ENCODE measurements at regions not wholly inside any gene's neighbourhood (a gene's known extent, or its start where the extent isn't known, plus 50 kb on each side); places are given as distances from the start of the nearest gene placed in this dataset.

DNA sequence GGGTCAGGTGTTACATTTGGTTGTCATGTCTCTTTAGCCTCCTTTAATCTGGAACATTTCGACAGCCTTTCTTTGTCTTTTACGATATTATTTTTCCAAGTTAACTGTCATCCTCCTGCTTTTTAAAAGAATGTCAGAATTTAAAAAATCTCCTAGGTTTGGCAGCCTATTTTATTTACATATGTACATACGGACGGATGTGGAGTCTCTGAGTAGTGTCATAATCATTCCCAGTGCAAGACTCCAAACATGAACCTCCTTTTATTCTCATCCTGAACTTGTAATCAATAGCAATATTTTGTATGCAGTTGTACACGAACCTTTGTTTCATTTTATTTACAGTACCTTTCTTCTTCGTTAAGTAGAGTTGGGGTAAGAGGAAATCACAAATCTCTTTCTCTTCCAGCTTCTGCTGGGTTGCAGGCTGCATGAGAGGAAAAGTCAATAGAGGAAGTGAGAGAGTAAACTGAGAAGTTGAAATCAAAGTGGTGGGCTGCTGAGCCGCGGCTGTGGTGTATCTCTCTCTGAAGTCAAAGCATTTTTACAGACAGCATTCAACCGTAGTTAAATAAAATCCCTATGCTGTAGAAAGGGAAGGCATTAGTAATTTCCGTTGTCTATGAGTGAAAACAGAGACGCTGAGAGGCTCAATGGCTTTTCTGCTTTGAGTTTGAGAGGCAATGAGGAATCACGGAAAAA is 53.9 kb upstream of the RPS6KA3 start:
- Histone ChIP-seq H3K27me3 (no peaks in the 10 kb centered on the region), H3K36me3 (no peaks in the 10 kb centered on the region), H3K4me3 (no peak overlapping the region), H3K4me1 (no peaks in the 10 kb centered on the region), H3K27ac (no peak overlapping the region), H3K9me3 (no peaks in the 10 kb centered on the region)
- intact Hi-C loops (cut with DNase I), result no loop called here
- TF ChIP-seq, protein P1, sequence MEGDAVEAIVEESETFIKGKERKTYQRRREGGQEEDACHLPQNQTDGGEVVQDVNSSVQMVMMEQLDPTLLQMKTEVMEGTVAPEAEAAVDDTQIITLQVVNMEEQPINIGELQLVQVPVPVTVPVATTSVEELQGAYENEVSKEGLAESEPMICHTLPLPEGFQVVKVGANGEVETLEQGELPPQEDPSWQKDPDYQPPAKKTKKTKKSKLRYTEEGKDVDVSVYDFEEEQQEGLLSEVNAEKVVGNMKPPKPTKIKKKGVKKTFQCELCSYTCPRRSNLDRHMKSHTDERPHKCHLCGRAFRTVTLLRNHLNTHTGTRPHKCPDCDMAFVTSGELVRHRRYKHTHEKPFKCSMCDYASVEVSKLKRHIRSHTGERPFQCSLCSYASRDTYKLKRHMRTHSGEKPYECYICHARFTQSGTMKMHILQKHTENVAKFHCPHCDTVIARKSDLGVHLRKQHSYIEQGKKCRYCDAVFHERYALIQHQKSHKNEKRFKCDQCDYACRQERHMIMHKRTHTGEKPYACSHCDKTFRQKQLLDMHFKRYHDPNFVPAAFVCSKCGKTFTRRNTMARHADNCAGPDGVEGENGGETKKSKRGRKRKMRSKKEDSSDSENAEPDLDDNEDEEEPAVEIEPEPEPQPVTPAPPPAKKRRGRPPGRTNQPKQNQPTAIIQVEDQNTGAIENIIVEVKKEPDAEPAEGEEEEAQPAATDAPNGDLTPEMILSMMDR (IDR thresholded peaks at IDR 0.05), result no peak
- no peak for DNase-seq (ENCODE audit: low spot score in 2 of 2)

DNA sequence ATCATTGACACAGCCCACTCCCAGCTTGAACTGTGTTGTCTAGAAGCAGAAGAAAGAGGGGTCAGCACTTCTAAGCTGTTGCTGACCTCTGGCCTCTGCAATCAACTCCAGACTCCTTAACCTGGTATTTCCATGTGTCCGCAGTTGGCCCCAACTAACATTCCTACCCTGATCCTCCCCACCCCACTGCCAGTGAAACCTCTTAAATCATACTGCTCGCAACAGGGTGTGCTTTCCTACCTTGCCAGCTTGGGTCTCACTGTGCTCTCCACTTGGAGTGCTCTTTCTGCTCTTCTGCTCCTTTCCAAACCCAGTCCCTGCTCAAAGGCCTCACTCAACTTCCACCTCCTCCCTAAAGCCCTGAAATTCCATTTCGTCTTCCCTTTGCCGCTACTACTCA is 52.3 kb upstream of the RPS6KA3 start:
- H3K36me3 ChIP-seq, result no peaks in the 10 kb centered on the region
- H3K27ac ChIP-seq, result no peak overlapping the region
- no peaks in the 10 kb centered on the region for H3K9me3 ChIP-seq
- no peaks in the 10 kb centered on the region for H3K27me3 ChIP-seq
- TF ChIP-seq, protein P1 (IDR thresholded peaks at IDR 0.05), result no peak
- no peak for DNase-seq (ENCODE audit: low spot score in 2 of 2)
- no peaks in the 10 kb centered on the region for H3K4me1 ChIP-seq
- intact Hi-C loops (cut with DNase I), result no loop called here
- H3K4me3 ChIP-seq, result no peak overlapping the region

DNA sequence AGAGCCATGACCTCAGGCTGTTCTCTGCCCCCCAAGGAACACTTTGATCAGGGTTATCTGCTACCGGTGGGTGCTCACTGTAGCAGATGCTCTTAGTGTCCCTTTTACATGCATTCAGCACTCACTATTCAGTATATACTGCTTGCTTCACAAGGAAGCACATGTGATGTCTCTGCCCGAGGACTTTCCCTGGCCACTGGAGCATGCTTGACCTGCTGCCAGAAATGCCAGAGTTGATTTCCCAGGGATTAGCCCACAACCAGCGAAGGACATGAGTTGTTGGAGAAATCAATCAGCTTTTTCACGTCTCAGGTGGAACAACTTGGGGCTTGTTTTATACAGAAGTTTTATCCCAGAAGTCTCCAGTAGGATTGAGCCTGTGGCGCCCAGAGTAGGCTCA is 51.2 kb upstream of the RPS6KA3 start:
- Histone ChIP-seq H3K9me3 (no peaks in the 10 kb centered on the region), H3K36me3 (no peaks in the 10 kb centered on the region), H3K4me3 (no peak overlapping the region), H3K27ac (no peak overlapping the region), H3K27me3 (no peaks in the 10 kb centered on the region), H3K4me1 (no peaks in the 10 kb centered on the region)
- DNase-seq (ENCODE audit: low spot score in 2 of 2), result no peak
- TF ChIP-seq, protein P1 (IDR thresholded peaks at IDR 0.05), result no peak
- intact Hi-C loops (cut with DNase I), result no loop called here
